ENCODE measurements at regions not wholly inside any gene's neighbourhood (a gene's known extent, or its start where the extent isn't known, plus 50 kb on each side); places are given as distances from the start of the nearest gene placed in this dataset.

GRCh38 chr10:6660460-6660859 lies 80.4 kb upstream of the PRKCQ start:
- in situ Hi-C loops (cut with MboI; ENCODE audit: low pct_ligation_motif_present in 1 of 4, low pct_unique_long_range_greater_than_20kb in 1 of 4, low sequenced_read_pairs in 3 of 4) (loop anchor here (25.0 kb wide), 3 partner anchors 223 to 752 kb away; partner anchors contain the start of gene SFMBT2 (in 2 of the 4)), intact Hi-C loops (cut with DNase I; ENCODE audit: low total_unique reads) (no loop called here)
- DNase-seq: no peak
- H3K4me3 ChIP-seq: no peak overlapping the region
- no peaks in the 10 kb centered on the region for H3K36me3 ChIP-seq
- peaks cover 11% of the 10 kb centered on the region for H3K27me3 ChIP-seq
- H3K9me3 ChIP-seq: no peaks in the 10 kb centered on the region
- no peak overlapping the region for H3K27ac ChIP-seq
- TF ChIP-seq EP300 (IDR thresholded peaks at IDR 0.05; ENCODE audit: low read depth): no peak
- no peak for TF ChIP-seq POLR2A (IDR thresholded peaks at IDR 0.05)
- TF ChIP-seq POLR2AphosphoS5 (IDR thresholded peaks at IDR 0.05): no peak
- TF ChIP-seq CTCF (IDR thresholded peaks at IDR 0.05): no peak
- WGBS, 2 donors (ENCODE audit: low coverage in 1 of 2): 89% methylated on average over 2 of the region's 2 CpGs; no CpG with 5 or more reads in 1 of the 2 donors
- no peaks in the 10 kb centered on the region for H3K4me1 ChIP-seq

GRCh38 chr10:6659451-6659850 lies 79.4 kb upstream of the PRKCQ start:
- intact Hi-C loops (cut with DNase I; ENCODE audit: low total_unique reads) (no loop called here), in situ Hi-C loops (cut with MboI; ENCODE audit: low pct_ligation_motif_present in 1 of 4, low pct_unique_long_range_greater_than_20kb in 1 of 4, low sequenced_read_pairs in 3 of 4) (loop anchor here (25.0 kb wide), 3 partner anchors 222 to 753 kb away; partner anchors contain the start of gene SFMBT2 (in 2 of the 4))
- no peak for DNase-seq

GRCh38 chr10:6657669-6658068 lies 77.6 kb upstream of the PRKCQ start:
- 97 to 100% methylated on average over 1 of the region's 1 CpG for WGBS, 2 donors (ENCODE audit: low coverage in 1 of 2)
- Histone ChIP-seq H3K4me3 (no peak overlapping the region), H3K4me1 (no peaks in the 10 kb centered on the region), H3K27ac (no peak overlapping the region), H3K9me3 (no peaks in the 10 kb centered on the region), H3K36me3 (no peaks in the 10 kb centered on the region), H3K27me3 (peaks cover 21% of the 10 kb centered on the region)
- DNase-seq: no peak
- TF ChIP-seq POLR2AphosphoS5 (IDR thresholded peaks at IDR 0.05) (no peak), EP300 (IDR thresholded peaks at IDR 0.05; ENCODE audit: low read depth) (no peak), POLR2A (IDR thresholded peaks at IDR 0.05) (no peak), CTCF (IDR thresholded peaks at IDR 0.05) (no peak)
- intact Hi-C loops (cut with DNase I; ENCODE audit: low total_unique reads): no loop called here
- in situ Hi-C loops (cut with MboI; ENCODE audit: low pct_ligation_motif_present in 1 of 4, low pct_unique_long_range_greater_than_20kb in 1 of 4, low sequenced_read_pairs in 3 of 4): loop anchor here (25.0 kb wide), 3 partner anchors 220 to 755 kb away; partner anchors contain the start of gene SFMBT2 (in 2 of the 4)

More at GRCh38 chr10:6659451-6659850, 79.4 kb upstream of the PRKCQ start:
- Histone ChIP-seq H3K4me3 (no peak overlapping the region), H3K36me3 (no peaks in the 10 kb centered on the region), H3K4me1 (no peaks in the 10 kb centered on the region), H3K27me3 (peaks cover 11% of the 10 kb centered on the region), H3K27ac (no peak overlapping the region), H3K9me3 (no peaks in the 10 kb centered on the region)
- no peak for TF ChIP-seq EP300 (IDR thresholded peaks at IDR 0.05; ENCODE audit: low read depth)
- no peak for TF ChIP-seq POLR2A (IDR thresholded peaks at IDR 0.05)
- TF ChIP-seq POLR2AphosphoS5 (IDR thresholded peaks at IDR 0.05): no peak
- no peak for TF ChIP-seq CTCF (IDR thresholded peaks at IDR 0.05)

- intact Hi-C loops (cut with DNase I; ENCODE audit: low total_unique reads): no loop called here
- WGBS, 2 donors (ENCODE audit: low coverage in 1 of 2): 56 to 75% methylated on average over 2 of the region's 2 CpGs
- H3K36me3 ChIP-seq: no peaks in the 10 kb centered on the region
- no peak for DNase-seq
- no peak overlapping the region for H3K4me3 ChIP-seq
- H3K9me3 ChIP-seq: no peaks in the 10 kb centered on the region
- H3K4me1 ChIP-seq: no peaks in the 10 kb centered on the region
- in situ Hi-C loops (cut with MboI; ENCODE audit: low pct_ligation_motif_present in 1 of 4, low pct_unique_long_range_greater_than_20kb in 1 of 4, low sequenced_read_pairs in 3 of 4): loop anchor here (25.0 kb wide), 3 partner anchors 220 to 755 kb away; partner anchors contain the start of gene SFMBT2 (in 2 of the 4)
- TF ChIP-seq POLR2AphosphoS5 (IDR thresholded peaks at IDR 0.05) (no peak), POLR2A (IDR thresholded peaks at IDR 0.05) (no peak), EP300 (IDR thresholded peaks at IDR 0.05; ENCODE audit: low read depth) (no peak), CTCF (IDR thresholded peaks at IDR 0.05) (no peak)
- H3K27me3 ChIP-seq: peaks cover 21% of the 10 kb centered on the region
- no peak overlapping the region for H3K27ac ChIP-seq
Measured at GRCh38 chr10:6657196-6657595, 77.1 kb upstream of the PRKCQ start.

All from transverse colon (tissue), 4 donors.